NB4 (cell line): ENCODE measurements at regions not wholly inside any gene's neighbourhood (a gene's known extent, or its start where the extent isn't known, plus 50 kb on each side); places are given as distances from the start of the nearest gene placed in this dataset.

ENCODE experiments used
- DNase-seq: peaks from one replicate; pipeline ENCODE4 v3.0.0; 2010; ENCODE audit warnings: low read depth
- H3K4me3 ChIP-seq: one replicate; pipeline ENCODE4 v1.5.1; 2011; ENCODE audit warnings: mild to moderate bottlenecking, low read depth, low read length, moderate library complexity
- CTCF ChIP-seq: IDR thresholded peaks from one replicate; pipeline ENCODE4 v1.5.1; 2012; ENCODE audit warnings: low read depth, low read length
- MYC ChIP-seq: IDR thresholded peaks from 2 replicates; pipeline ENCODE4 v1.6.1; 2011; ENCODE audit warnings: low read depth, low read length
- POLR2A ChIP-seq: IDR thresholded peaks from 2 replicates; pipeline ENCODE4 v1.6.1; 2011; ENCODE audit warnings: mild to moderate bottlenecking; ENCODE audit not compliant: insufficient read length; ENCODE audit errors: extremely low read depth
- TF ChIP-seq, protein P1 (sequence below): IDR thresholded peaks from 2 replicates; pipeline ENCODE4 v1.6.1; 2011; ENCODE audit warnings: low read depth, low read length

- DNase-seq: no peak
- TF ChIP-seq CTCF (no peak), MYC (no peak), POLR2A (no peak)
- TF ChIP-seq, protein P1, sequence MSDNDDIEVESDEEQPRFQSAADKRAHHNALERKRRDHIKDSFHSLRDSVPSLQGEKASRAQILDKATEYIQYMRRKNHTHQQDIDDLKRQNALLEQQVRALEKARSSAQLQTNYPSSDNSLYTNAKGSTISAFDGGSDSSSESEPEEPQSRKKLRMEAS: no peak
- no peak overlapping the region for H3K4me3 ChIP-seq
Observed at GRCh38 chr10:53700278-53700677, 927.7 kb upstream of the MBL2 start.

DNA sequence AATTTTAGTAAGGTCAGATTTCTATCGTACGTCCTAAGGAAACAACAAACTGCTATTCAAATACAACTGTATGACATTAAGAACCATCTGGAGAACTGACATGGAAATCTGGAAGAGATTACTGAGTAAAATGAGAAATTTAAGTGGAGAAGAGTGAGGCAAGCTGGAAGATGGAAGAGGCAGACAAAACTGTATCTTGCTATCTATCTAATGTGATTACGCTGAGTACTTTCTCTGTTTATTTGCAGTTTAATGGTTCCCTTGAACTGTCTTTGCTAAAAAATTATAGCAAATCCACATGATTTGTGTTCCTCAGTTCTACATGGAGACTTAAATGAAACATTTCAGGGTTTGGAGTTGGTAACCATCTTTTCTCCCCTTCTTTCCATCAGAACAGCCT lies 927.1 kb upstream of the MBL2 start:
- TF ChIP-seq, protein P1: no peak
- no peak for TF ChIP-seq MYC
- no peak for TF ChIP-seq POLR2A
- TF ChIP-seq CTCF: no peak
- no peak for DNase-seq
- no peak overlapping the region for H3K4me3 ChIP-seq

- no peak for DNase-seq
- no peak overlapping the region for H3K4me3 ChIP-seq
- TF ChIP-seq, protein P1: no peak
- TF ChIP-seq MYC: no peak
- TF ChIP-seq CTCF: no peak
- no peak for TF ChIP-seq POLR2A
Observed at GRCh38 chr10:53699231-53699630, 926.6 kb upstream of the MBL2 start.

- H3K4me3 ChIP-seq: no peak overlapping the region
- TF ChIP-seq POLR2A: no peak
- TF ChIP-seq, protein P1: no peak
- TF ChIP-seq CTCF: no peak
- TF ChIP-seq MYC: no peak
- DNase-seq: no peak
Observed at GRCh38 chr10:53697038-53697437, 924.5 kb upstream of the MBL2 start.

- TF ChIP-seq MYC (no peak), POLR2A (no peak), CTCF (no peak)
- H3K4me3 ChIP-seq: no peak overlapping the region
- no peak for DNase-seq
Observed at GRCh38 chr10:53690524-53691240, 918.1 kb upstream of the MBL2 start.
